ENCODE measurements at regions not wholly inside any gene's neighbourhood (a gene's known extent, or its start where the extent isn't known, plus 50 kb on each side); places are given as distances from the start of the nearest gene placed in this dataset.

- no peak for TF ChIP-seq ZNF274 (IDR thresholded peaks at IDR 0.05; ENCODE audit: low read depth, low read length)
- TF ChIP-seq YY1 (IDR thresholded peaks at IDR 0.05; ENCODE audit: insufficient read depth, insufficient read length): no peak
- no peak for TF ChIP-seq SUZ12 (IDR thresholded peaks at IDR 0.05; ENCODE audit: extremely low read depth, insufficient read depth, insufficient read length)
These were observed 203.4 kb downstream of the RND3 start for GRCh38 chr2:150284116-150284515.
